GM18519 (cell line): ENCODE measurements at regions not wholly inside any gene's neighbourhood (a gene's known extent, or its start where the extent isn't known, plus 50 kb on each side); places are given as distances from the start of the nearest gene placed in this dataset.

Source experiments
- ATAC-seq: cut with Tn5 transposase; IDR thresholded peaks from one replicate; pipeline ENCODE4 v1.9.1; 2021; ENCODE audit warnings: mild to moderate bottlenecking, moderate library complexity; ENCODE audit not compliant: unreplicated experiment, low FRiP score

DNA sequence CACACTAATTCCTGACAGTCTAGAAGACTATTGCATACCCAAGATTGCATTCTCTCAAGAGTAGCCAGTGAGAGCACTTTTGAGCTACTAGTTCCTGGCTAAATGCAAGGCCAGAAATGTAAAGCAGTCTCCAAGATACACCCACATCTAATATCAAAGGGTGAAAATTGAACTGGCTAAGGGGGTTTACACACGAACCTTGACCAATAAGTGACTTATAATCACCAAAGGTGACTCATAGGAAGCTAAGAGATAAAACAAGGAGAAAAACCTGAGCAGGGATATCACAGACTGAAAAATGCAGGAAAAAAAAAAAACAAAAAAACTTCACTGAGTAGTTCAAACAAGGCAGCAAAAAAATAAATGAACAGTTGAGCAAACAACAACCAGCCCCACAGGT lies 172.2 kb upstream of the RRP15 start:
- ATAC-seq, result no peak

DNA sequence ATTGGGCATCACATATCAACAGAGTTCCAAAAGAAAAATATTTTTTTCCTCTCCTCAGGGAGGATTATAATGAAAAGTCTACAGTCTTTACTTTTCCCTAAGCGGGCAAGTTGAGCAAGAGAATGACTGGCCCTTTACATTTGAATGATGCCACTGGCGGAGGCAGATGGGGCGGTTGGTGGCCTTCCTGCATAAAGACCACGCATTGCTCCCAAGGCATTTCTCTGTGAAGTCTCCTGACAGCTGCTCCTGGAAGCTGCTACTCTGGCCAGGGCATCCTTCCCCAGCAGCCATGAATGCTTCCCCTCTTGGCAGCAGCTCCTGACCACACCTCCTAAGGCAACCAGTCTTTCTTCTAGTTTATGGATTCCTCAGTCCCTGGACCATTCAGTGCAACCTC lies 161.1 kb upstream of the RRP15 start:
- ATAC-seq, result no peak

DNA sequence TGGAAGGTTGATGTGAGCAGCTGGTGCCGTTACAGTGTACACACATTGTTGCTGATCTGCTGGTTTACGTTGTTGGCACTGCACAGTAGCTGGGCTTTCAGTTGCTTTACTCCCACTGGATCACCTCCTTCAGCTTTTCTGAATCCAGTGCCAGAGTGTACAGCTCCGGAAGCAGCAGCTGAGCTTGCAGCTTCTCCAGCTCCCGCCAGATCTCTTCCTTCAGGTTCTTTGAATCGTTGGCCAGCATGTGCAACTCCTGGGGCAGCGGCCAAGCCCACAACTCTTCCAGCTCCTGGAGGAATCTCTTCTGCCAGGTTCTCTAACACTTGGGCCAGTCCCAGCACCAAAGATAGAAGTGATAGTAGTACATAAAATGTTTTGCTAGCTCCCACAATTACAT lies 149.7 kb upstream of the RRP15 start:
- ATAC-seq, result no peak

DNA sequence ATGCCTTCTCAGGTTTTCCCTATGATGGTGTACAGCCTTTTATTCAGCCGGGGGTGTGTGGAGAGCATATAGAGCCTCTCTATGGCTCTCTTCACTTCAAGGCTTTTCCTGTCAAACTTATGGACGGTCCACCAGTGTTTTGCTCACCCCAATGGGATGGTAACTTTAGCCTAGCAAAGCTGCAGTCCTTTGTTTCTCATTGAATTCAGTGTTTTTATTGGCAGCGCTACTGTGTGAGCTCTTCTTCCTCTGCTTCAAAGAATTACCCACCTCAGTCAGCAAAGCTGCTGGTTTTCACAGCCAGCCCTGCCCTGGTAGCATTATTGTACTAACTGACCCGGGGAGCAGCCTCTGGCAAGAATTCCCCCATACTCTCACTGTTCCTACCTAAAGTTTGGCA lies 145.3 kb upstream of the RRP15 start:
- ATAC-seq, result no peak

DNA sequence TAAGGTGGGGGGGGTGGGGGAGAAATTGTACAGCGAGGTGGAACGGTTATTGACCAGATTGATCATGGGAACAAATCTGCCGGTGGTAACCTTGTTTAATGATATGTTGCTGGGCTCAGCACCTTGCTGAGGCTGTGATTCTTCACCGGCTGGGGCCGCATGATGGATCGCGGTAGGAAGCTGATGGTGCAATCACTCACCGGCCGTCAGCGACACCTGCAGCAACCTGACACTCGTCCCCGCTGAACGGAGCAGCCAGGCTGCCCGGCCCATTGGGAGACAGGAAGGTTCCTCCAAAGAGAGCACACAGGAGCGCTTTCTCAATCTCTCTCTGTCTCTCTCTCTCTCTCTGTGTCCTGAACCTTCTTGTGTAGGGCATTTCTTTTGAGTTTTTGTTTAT lies 128.5 kb upstream of the RRP15 start:
- no peak for ATAC-seq

DNA sequence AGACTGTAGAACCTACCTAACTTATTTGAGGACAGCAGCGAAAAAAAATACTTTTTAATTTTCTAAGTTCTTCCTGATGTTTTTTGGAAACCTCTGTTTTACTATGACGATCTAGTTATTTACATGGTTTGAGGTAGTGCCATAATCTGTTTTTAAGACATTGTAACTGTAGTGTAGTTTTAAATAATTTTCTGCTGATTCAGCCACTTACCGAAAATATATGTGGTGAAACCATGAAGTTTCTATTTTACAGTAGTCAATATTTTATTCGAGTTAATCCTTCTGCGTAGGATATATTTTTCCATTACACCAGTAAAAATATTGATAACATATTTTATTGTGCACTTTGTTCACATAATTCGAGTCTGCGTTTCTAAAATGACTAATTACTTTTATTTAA lies 121.7 kb upstream of the RRP15 start:
- ATAC-seq, result no peak

DNA sequence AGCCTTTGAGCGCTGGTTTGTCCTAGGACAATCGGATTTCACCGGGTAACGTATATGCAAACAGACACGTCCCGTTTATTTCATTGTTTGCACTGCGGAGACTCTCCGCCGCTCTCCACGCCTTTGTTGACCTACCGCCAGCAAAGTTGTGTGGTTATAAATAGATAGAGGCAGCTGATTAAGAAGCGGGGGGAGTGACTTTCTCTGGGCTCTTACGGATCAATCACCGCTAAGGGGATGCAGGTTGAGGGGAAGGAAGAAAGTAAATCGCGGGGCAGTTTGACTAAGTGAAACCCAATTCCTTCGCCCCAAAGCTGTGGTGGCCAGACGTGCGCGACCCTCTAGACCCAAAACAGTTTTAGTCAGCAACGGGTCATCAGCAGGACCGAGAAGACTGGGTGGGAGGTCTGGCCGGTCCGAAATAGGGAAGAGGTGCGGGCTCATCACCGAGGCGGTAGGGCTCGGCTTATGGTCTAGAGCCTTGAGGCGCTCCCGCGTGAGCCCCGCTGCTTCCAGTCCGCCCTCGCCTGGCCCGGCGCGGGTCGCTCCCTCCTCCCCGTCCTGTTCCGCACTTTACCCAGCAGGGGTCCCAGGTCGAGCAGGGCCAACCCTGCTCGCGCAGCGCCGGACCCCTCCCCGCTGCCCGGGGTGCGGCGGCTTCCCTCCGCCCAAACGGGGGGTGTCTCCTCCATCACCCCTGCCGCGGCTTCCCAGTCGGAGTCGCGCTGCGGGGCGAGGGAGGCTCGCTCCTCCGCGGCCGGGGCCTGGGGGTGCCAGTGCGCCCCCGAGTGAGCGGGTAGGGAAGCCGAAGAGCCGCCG lies 120.8 kb upstream of the RRP15 start:
- ATAC-seq, result peak; percentile 37

DNA sequence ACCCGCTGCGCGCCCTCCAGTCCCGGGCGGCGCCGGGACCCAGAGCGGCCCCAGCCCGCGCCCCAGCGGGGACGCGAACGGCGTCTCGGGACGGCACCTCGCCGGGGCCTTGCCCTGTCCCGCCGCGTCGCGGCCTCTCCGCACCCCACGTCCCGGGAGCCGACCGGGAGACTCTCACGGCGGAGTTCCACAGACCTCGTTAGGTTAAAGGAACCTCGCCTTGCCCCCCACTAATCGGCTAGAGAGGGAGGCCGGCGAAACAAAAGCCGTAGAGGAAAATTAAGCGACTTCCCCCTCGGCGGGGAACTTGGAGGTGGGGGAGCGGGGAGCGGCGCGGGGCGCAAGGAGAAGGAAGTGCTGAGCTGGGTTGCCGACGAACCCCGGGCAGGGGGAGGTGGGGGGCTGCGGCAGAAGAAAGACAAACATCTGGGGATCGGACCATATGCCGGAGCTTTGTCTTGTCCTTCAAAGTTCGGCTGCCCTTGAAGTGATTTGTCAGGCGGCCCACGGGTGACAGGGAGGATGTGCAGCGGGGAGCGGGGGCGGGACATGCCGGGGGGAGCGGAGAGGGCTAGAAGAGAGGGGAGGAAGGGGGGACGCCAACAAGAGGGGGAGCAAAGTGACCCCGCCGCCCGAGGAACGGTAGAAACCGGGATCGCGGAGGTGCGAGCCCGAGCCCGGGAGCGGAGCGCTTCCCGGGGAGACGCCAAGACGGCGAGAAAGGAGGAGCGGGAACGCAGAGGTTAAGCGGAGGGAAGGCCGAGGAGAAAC lies 120.0 kb upstream of the RRP15 start:
- peak; percentile 48 for ATAC-seq

DNA sequence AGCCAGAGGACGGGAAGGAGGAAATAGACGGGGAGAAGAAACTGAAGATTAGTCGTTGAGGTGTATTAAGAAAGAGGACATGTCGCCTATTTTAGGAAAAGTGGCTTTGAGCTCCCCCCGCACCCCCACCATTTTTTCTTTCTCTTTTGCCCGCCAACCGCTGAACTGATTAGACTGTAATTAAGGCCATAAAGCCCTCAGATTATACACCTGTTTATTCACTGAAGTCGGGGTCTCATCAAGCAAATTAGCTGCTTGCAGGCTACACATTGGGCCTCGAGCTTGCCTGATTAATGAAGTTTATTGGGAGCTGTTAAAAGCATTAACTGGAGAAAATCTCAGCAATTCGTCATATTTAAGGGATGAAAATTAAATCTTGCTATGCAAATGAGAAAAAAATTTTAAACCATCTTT lies 119.4 kb upstream of the RRP15 start:
- no peak for ATAC-seq

DNA sequence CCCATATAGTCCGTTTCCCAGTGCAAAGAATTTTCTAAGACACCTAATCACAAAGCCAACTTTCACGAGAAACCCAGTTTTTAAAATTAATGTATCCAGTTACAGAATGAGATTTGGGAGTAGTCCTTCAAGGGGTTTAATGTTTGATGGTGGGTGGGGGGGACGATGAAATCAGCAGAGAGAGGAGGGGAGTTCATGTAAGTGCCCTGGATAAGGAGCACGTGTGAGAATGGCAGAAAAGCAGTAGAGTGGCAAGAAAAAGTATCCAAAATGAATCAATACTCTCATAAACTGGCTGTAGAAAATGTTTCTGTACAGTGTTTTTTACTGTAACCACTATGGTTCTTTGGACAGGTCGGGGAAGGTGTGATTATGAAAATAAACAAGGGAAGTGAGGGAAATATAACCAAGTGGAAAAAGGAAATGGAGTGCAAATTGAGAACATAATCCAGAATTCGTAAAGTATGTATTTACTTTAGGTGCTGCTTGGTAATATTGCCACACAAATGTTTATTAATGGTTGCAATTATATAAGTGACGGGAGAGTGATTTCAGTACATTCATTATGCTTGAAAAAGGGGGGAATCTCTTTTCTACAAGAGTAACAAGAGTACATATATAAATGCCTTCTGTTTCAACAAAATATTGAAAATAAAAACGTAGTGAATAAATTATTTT lies 118.7 kb upstream of the RRP15 start:
- ATAC-seq, result no peak

DNA sequence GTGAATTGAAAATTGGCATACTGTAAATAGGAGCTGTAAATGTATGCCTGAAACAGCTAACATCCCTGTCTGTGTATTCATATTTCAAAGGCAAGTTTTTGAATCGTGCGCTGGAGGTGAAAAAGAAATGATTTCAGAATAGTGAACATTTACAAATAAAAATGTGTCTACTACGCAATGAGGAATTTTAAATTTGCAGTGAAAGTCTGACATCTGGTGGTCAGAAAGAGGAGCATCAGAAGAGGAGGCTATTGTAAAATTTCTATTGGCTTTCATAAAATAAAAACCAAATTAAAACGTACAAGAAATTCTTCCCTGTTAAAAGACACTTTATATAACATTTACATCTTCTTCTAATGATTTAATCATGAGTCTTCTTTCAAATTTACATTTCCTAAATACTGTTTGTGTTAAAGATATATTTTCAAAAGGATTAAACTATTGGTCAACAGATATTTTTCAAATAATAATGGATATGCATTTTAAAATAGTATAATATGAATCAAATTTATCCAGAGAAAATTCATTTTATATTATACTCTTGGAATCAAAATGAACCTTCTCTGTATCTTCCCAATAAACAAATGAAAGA lies 113.7 kb upstream of the RRP15 start:
- ATAC-seq, result peak; percentile 44

DNA sequence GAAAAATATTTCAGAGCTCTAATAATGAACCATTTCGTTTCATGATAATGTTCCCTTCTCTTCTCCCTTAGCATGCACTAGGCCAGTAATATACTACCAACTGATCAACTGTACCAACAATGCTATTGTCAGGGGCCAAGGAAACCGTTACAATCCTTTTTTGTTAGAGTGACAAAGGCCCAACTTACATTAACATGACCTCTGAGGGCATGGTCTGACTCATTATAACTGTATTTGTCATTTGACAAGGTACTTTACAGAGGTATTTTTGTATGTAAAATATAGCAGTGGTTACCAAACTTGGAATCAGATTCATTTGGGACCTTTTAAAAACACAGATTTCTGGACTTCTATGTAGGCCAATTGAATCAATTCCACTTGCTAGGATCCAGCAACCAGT lies 102.6 kb upstream of the RRP15 start:
- ATAC-seq, result no peak

DNA sequence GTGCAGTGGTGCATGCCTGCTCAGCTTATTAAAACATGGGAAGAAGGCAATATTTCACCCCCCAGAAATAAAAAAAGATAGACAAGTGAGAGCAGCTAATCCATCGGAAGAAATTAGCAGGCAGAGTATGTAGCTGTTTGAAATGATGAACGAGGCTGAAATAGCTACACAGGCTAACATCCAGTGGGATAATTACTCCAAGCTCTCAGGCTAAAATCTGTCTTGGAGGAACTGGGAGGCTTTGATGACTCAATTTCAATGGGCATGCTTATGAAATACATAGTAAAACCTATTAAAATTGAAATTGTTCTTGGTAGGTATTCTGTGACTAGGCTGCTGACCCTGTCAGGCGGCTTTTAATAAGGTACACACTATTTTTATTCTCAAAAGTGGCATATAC lies 84.1 kb upstream of the RRP15 start:
- ATAC-seq, result no peak

DNA sequence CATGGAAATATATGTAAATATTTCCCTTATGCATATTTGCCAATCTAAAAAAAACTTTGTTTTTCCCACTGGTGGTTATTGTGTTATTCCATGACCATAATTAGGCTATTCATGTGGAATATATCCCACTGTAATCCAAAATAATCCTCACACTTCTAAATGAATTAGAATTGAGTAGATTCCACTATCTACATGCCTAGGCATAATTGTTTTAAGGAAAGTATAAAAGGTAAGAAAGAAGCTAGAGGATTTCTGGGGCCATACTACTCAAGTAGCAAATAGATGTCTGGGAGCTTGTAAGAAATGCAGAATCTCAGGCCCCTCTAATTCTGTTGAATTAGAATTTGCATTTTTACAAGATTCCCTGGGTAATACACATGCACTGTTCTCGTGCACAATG lies 83.5 kb upstream of the RRP15 start:
- no peak for ATAC-seq

DNA sequence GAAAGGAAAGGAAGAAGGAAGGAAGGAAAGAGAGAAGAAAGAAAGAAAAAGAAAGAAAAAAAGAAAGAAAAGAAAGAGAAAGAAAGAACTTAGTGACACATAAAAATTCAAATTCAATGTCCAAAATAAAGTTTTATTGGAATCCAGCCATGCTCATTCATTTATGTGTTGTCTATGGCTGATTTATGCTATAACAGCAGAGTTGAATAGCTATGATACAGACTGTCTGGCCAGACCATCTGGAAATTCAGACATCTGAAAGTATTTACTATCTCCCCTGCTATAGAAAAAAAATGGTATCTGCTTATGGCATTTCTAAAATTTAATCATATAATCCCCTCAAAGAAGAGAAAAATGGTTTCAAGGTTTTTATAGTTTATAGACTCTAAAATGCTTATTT lies 79.4 kb upstream of the RRP15 start:
- no peak for ATAC-seq

DNA sequence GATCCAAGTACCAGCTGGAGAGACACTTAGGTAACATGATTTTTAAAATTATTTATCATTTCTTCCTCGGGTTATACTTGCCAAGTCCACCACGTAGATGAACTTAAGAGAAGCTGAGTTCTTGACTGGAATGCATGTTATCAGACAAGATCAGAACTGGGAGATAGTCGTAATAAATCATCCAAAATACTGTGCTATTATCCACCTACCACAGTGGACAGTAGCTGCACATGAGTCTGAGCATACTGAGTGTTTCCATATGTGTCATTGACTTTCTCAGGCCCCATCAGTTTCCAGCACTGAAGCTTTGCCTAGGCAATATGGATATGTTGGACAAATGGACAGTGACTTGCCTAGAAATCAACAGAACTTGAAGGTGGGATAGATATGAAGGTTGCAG lies 77.9 kb upstream of the RRP15 start:
- ATAC-seq, result no peak

DNA sequence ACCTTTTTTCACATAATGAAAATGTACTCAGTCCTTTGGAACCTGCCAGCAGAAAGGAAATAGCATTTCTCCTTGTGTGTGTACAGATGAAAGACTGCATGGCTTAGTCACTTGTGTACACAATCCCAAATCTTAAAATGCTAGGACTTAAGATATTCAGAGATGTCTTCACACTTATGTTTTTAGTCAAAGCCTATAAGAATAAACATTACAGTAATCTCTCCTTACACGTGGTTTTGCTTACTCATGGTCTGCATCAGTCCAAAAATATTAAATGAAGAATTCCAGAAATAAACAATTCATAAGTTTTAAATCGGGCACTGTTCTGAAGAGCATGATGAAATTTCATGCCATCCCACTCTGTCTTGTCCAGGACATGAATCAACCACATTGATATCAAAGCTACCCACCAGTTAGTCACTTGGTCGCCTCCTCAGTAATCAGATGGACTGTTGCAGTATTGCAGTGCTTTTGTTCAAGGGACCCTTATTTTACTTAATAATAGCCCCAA lies 75.7 kb upstream of the RRP15 start:
- ATAC-seq, result no peak

DNA sequence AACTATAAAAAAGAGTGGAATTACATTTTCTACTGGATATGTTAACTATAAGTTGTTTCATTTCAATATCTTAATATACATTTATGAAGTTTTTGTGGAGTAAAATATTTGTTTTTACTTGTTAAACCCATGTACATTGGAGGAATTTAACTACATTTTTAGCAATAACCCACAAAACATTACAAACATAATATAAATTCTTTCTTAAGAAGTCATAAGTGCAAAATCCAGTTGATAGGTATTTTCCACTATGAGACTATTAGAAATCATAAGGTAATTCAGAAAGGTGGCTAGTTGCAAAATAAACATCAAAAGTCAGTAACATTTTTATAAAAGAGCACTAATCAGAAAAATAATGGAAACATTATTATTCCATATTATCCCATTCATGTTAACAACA lies 73.9 kb upstream of the RRP15 start:
- no peak for ATAC-seq

DNA sequence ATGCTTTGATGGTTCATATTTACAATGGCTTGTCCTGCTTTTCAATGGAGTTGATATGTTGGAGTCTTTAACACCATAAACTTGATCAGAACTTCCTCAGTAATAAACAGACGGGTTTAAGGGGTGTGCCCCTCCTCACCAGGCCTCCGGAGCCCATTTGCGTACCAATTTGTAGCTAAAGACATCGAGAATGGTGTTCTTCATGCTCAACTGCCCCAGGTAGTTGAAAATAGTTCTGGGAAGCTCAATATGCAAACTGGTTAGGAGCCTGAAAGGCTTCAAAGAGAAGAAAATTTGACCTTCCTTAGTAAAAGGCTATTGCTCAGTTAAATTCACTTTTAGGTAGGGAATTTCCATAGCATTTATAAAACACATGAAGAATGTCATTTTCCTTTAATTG lies 68.1 kb upstream of the RRP15 start:
- ATAC-seq, result no peak

DNA sequence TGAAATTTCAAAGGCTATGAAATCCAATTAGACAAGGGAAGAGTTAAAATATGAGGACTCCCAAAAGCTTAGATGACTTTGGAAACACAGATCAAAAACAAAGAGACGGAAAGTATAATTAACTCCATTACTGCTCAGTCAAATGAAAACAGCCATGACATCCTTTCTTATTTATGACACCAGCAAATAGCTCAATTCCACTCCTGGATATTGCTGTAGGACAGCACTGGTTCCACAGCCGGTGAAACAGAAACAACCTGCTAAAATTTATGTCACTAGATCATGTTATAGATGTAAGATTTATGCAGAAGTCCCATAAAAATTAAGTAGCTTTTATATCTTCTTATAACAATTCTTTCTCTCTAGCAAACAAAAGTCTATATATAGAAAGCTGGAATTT lies 65.6 kb upstream of the RRP15 start:
- no peak for ATAC-seq

DNA sequence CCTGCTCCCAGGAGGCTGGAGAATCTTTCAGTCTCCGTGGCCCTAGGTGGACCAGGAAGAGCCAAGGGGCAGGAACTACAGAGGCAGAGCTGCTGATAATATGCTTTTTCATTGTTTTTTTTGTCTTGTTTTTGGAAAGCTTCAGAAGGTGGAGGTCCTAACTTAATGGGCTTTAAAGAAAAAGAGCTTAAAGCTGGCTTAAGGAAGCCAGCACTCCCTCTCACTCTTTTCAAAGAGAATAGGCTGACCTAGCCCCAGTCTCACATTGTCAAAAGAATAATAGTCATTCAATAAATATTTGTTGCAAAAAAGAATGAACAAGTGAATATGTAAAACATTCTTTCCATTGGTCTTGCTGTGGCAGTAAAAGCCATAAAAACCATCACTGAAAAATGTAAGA lies 61.0 kb upstream of the RRP15 start:
- no peak for ATAC-seq
